Breast epithelium (tissue), 4 donors: ENCODE measurements at regions not wholly inside any gene's neighbourhood (a gene's known extent, or its start where the extent isn't known, plus 50 kb on each side); places are given as distances from the start of the nearest gene placed in this dataset.

Source experiments
- DNase-seq, 2 donors: peaks; one replicate each; pipeline ENCODE4 v3.0.0-alpha.2; 2019; ENCODE audit warnings: low spot score in 2 of 2
- H3K27ac ChIP-seq, 2 donors: fragments of 200-600 bp; sonication (generic) in 1 of 2; one replicate each; pipeline ENCODE4 v1.5.1; 2016 to 2019; ENCODE audit warnings: mild to moderate bottlenecking in 1 of 2
- H3K27me3 ChIP-seq, 2 donors: fragments of 200-600 bp; sonication (generic) in 1 of 2; one replicate each; pipeline versions ENCODE4 v1.5.1 to v1.6.0; 2017 to 2019; ENCODE audit warnings: control low read depth in 1 of 2, mild to moderate bottlenecking in 1 of 2
- H3K36me3 ChIP-seq: fragments of 200-600 bp; one replicate; pipeline ENCODE4 v1.5.1; 2019
- H3K4me1 ChIP-seq, 2 donors: fragments of 200-600 bp; sonication (generic); one replicate each; pipeline ENCODE4 v1.5.1; 2016 to 2019; ENCODE audit warnings: control low read depth in 1 of 2
- H3K4me3 ChIP-seq, 3 donors: fragments of 200-600 bp; sonication (generic); 1 replicate in 2 of 3; 2 replicates in 1 of 3; pipeline ENCODE4 v1.5.1; 2016 to 2019; ENCODE audit warnings: mild to moderate bottlenecking in 3 of 3, moderate library complexity in 2 of 3
- H3K9me3 ChIP-seq, 2 donors: fragments of 200-600 bp; sonication (generic) in 1 of 2; one replicate each; pipeline ENCODE4 v1.5.1; 2016 to 2019; ENCODE audit warnings: control low read depth in 1 of 2
- CTCF ChIP-seq, 3 donors: fragments of 450-650 bp; IDR thresholded peaks; one replicate each; pipeline ENCODE4 v1.5.1; 2016 to 2017; ENCODE audit warnings: antibody characterized with exemption in 3 of 3, mild to moderate bottlenecking in 3 of 3, moderate library complexity in 3 of 3
- POLR2A ChIP-seq: fragments of 450-650 bp; IDR thresholded peaks from one replicate; pipeline ENCODE4 v1.6.1; 2016; ENCODE audit warnings: antibody characterized with exemption, mild to moderate bottlenecking, moderate library complexity
- POLR2AphosphoS5 ChIP-seq, 3 donors: sonication (generic); formaldehyde crosslinking; IDR thresholded peaks; one replicate each; pipeline ENCODE4 v1.6.1; 2017; ENCODE audit warnings: antibody characterized with exemption in 3 of 3
- intact Hi-C: fragments of 100-400 bp; cut with DNase I; formaldehyde crosslinking; loops from one replicate; pipeline ENCODE4 v1.15.1; 2023; ENCODE audit warnings: low total_unique reads

DNA sequence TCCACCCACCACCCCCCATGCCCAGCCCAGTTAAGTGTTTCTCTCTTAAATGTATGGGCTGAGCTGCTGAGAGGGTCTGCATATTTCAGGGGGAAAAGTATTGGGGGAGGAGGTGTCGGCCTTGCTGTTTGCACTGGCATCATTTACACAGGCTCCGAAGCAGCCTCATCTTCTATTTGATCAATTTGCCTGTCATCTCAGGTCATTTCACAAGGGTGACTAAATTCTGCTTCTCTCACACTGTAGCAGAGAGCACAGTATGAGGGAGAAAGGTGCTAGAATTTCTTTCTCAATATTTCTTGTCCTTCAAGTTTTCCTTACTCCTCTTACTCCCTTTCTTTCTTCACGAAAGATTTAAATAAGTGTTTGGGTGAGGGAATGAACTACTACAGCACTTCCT is 135.9 kb downstream of the AACS start:
- no peak overlapping the region for H3K4me3 ChIP-seq
- H3K27me3 ChIP-seq: peaks cover 0 to 29% of the 10 kb centered on the region in 2 donors
- intact Hi-C loops: no loop called here
- TF ChIP-seq CTCF (IDR thresholded peaks at IDR 0.05) (no peak), POLR2AphosphoS5 (IDR thresholded peaks at IDR 0.05) (no peak), POLR2A (no peak)
- H3K27ac ChIP-seq: no peak overlapping the region
- H3K4me1 ChIP-seq: no peaks in the 10 kb centered on the region
- H3K36me3 ChIP-seq: no peaks in the 10 kb centered on the region
- no peak for DNase-seq
- H3K9me3 ChIP-seq: peaks cover 8 to 21% of the 10 kb centered on the region in 2 donors

DNA sequence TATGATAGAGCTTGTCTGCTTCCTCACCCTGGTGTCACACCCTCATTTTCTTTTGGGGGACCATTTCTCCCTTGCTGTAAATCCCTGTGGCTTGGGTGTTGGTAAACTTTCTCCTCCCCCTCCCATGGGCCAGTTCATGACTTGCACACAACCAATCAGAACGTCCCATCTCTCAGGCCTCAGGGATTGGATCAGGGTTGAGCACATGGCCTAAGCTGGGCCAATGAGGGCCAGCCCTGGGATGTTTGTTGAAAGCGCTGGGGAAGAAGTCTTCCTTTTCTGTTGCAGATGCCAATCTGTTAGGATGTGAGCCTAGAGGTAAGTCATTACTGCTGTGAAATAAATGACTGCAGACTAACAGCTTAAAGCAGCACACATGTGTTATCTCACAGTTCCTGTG is 136.7 kb downstream of the AACS start:
- intact Hi-C loops: no loop called here
- H3K27me3 ChIP-seq: peaks cover 0 to 36% of the 10 kb centered on the region in 2 donors

DNA sequence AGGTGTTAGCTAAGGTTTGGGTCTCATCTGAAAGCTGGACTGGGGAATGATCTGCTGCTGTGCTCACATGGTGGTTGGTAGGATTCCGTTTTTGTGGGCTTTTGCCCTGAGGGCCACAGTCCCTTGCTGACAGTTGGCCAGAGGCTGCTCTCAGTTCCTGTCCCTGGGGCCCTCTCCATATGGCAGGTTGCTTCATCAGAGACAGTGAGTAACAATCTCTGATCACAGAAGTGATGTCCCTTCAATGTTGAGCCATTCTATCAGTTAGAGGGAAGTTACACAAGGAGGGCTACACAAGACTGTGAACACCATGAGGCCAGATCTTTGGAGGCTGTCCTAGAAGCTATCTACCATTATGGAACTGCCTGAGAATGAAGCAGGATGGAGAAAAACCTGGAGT is 137.2 kb downstream of the AACS start:
- DNase-seq: no peak
- Histone ChIP-seq H3K4me1 (no peaks in the 10 kb centered on the region), H3K9me3 (peaks cover 8 to 21% of the 10 kb centered on the region in 2 donors), H3K4me3 (no peak overlapping the region), H3K36me3 (no peaks in the 10 kb centered on the region), H3K27me3 (peaks cover 0 to 41% of the 10 kb centered on the region in 2 donors), H3K27ac (no peak overlapping the region)
- TF ChIP-seq POLR2AphosphoS5 (IDR thresholded peaks at IDR 0.05): no peak
- TF ChIP-seq CTCF (IDR thresholded peaks at IDR 0.05): no peak
- no peak for TF ChIP-seq POLR2A
- intact Hi-C loops: no loop called here

More for the DNA sequence above, 136.7 kb downstream of the AACS start:
- no peak overlapping the region for H3K4me3 ChIP-seq
- no peaks in the 10 kb centered on the region for H3K4me1 ChIP-seq
- no peaks in the 10 kb centered on the region for H3K36me3 ChIP-seq
- no peak overlapping the region for H3K27ac ChIP-seq
- H3K9me3 ChIP-seq: peaks cover 8 to 21% of the 10 kb centered on the region in 2 donors
- DNase-seq: no peak
- no peak for TF ChIP-seq POLR2A
- TF ChIP-seq CTCF (IDR thresholded peaks at IDR 0.05): no peak
- no peak for TF ChIP-seq POLR2AphosphoS5 (IDR thresholded peaks at IDR 0.05)

- H3K36me3 ChIP-seq: no peaks in the 10 kb centered on the region
- no peak overlapping the region for H3K27ac ChIP-seq
- no peak for TF ChIP-seq CTCF (IDR thresholded peaks at IDR 0.05)
- TF ChIP-seq POLR2AphosphoS5 (IDR thresholded peaks at IDR 0.05): no peak
- TF ChIP-seq POLR2A: no peak
- intact Hi-C loops: no loop called here
- H3K4me1 ChIP-seq: no peaks in the 10 kb centered on the region
- H3K27me3 ChIP-seq: peaks cover 0 to 48% of the 10 kb centered on the region in 2 donors
- DNase-seq: no peak
- H3K4me3 ChIP-seq: no peak overlapping the region
- H3K9me3 ChIP-seq: peaks cover 8 to 21% of the 10 kb centered on the region in 2 donors
Measured at GRCh38 chr12:125203145-125203765, 138.0 kb downstream of the AACS start.

DNA sequence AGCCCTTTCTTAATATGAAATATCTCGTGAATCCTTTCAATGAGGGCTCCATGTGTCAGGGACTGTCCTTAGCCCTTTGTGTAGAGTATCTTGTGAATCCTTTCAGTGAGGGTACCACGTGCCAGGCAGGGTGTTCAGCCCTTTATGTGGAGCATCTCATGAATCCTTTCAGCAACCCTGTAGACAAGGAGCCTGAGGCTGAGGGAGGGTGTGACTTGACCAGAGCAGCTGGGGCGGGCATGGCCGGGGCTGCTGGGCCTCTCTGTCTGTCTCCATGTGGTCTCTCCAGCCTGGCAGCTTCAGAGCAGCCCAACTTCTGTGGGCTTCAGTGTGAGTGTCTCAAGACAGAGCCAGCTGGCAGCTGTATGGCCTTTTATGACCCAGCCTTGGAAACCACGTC is 140.2 kb downstream of the AACS start:
- H3K27me3 ChIP-seq: peaks cover 0 to 48% of the 10 kb centered on the region in 2 donors
- H3K9me3 ChIP-seq: peaks cover 8 to 17% of the 10 kb centered on the region in 2 donors
- no peak for DNase-seq
- TF ChIP-seq POLR2A (no peak), CTCF (IDR thresholded peaks at IDR 0.05) (no peak), POLR2AphosphoS5 (IDR thresholded peaks at IDR 0.05) (no peak)
- no peaks in the 10 kb centered on the region for H3K36me3 ChIP-seq
- no peak overlapping the region for H3K4me3 ChIP-seq
- no peak overlapping the region for H3K27ac ChIP-seq
- no peaks in the 10 kb centered on the region for H3K4me1 ChIP-seq
- intact Hi-C loops: no loop called here
